Gastroesophageal sphincter (tissue), 4 donors: ENCODE measurements at regions not wholly inside any gene's neighbourhood (a gene's known extent, or its start where the extent isn't known, plus 50 kb on each side); places are given as distances from the start of the nearest gene placed in this dataset.

Experiments
- ATAC-seq: fragments of 150-250 bp; one replicate; pipeline ENCODE4 v1.9.1; 2016; ENCODE audit warnings: mild to moderate bottlenecking, moderate library complexity
- H3K27ac ChIP-seq, 4 donors: fragments of 200-600 bp; sonication (generic) in 3 of 4; 1 replicate in 3 of 4; 2 replicates in 1 of 4; pipeline ENCODE4 v1.5.1; 2016 to 2019
- H3K27me3 ChIP-seq: fragments of 200-600 bp; sonication (generic); one replicate; pipeline ENCODE4 v1.5.1; 2019
- H3K36me3 ChIP-seq, 2 donors: fragments of 200-600 bp; sonication (generic); one replicate each; pipeline ENCODE4 v1.5.1; 2019; ENCODE audit warnings: control low read depth in 1 of 2
- H3K4me1 ChIP-seq, 3 donors: fragments of 200-600 bp; sonication (generic); 1 replicate in 2 of 3; 2 replicates in 1 of 3; pipeline ENCODE4 v1.5.1; 2016 to 2019; ENCODE audit warnings: control low read depth in 2 of 3
- H3K4me3 ChIP-seq, 2 donors: fragments of 200-600 bp; sonication (generic); one replicate each; pipeline ENCODE4 v1.5.1; 2019; ENCODE audit warnings: mild to moderate bottlenecking in 1 of 2, moderate library complexity in 1 of 2
- H3K9me3 ChIP-seq, 3 donors: fragments of 200-600 bp; sonication (generic); one replicate each; pipeline ENCODE4 v1.5.1; 2017 to 2019; ENCODE audit warnings: control low read depth in 2 of 3
- EP300 ChIP-seq: sonication (generic); formaldehyde crosslinking; IDR thresholded peaks from one replicate; pipeline ENCODE4 v1.6.1; 2017; ENCODE audit warnings: antibody characterized with exemption, mild to moderate bottlenecking
- POLR2A ChIP-seq, 2 donors: fragments of 450-650 bp; IDR thresholded peaks; one replicate each; pipeline ENCODE4 v1.6.1; 2017; ENCODE audit warnings: antibody characterized with exemption in 2 of 2, mild to moderate bottlenecking in 2 of 2, moderate library complexity in 1 of 2
- POLR2AphosphoS5 ChIP-seq: sonication (generic); formaldehyde crosslinking; IDR thresholded peaks from one replicate; pipeline ENCODE4 v1.6.1; 2017; ENCODE audit warnings: antibody characterized with exemption
- WGBS, 2 donors: methylation state at CpG; one replicate each; pipeline ENCODE4 v1.1.5; 2018; ENCODE audit warnings: low coverage in 1 of 2; 5-methylcytosine and 5-hydroxymethylcytosine counted together
- TF ChIP-seq, protein P1 (sequence below), 4 experiments: fragments of 200-600 bp in 2 of 4; fragments of 450-650 bp in 2 of 4; sonication (generic) in 1 of 4; IDR thresholded peaks; one replicate each; pipeline ENCODE4 v1.5.1; 2017 to 2019; ENCODE audit warnings: antibody characterized with exemption in 4 of 4, mild to moderate bottlenecking in 2 of 4, moderate library complexity in 2 of 4

DNA sequence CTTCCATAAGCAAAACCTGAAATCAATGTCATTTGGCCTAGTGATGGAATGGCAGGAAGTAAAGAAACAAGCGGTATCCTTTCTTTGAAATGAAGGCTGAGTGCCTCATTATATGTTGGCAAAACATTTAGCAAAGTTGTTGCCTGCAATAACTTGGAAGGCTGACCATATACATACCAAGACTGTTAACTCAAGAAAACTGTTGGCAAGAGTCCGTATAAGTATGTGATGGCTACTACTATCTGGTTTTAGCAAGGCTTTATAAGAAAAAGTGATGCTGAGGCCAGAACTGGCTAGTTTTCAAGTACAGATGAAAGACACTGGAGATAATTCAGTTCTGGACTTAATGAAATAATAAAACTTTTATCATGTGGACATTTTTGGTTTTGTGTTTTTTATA, 356.2 kb downstream of the ZNF521 start:
- WGBS, 2 donors = 70 to 91% methylated on average over 2 of the region's 2 CpGs

DNA sequence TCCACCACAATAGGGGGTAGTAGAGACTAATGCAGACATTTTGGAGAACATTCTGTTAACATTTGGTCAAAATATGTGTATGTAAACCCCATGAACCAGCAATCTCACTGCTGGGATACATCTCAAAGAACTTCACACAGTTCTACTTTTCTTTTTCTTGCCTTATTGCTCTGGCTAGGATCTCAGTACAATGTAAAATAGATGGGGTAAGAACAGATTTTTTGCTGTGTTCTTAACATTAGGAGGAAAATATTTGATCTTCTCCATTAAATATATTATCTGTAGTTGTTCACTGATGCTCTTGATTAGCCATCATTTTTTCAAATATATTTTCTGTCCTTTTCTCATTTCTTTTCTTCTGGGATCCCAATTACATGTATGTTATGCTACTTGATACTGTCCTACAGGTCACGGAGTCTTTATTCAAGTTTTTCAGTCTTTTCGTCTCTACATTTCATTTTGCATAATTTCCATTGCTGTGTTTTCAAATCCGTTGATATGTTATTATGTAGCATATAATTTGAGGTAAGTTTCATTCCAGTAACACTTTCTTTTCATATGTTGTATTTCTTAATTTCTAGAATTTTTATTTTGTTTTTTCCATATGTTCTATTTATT, 352.2 kb downstream of the ZNF521 start:
- Histone ChIP-seq H3K4me1 (no peaks in the 10 kb centered on the region), H3K9me3 (peaks cover 0 to 21% (median 0%) of the 10 kb centered on the region in 3 donors), H3K4me3 (no peak overlapping the region), H3K27me3 (peaks cover 7% of the 10 kb centered on the region), H3K27ac (no peak overlapping the region), H3K36me3 (no peaks in the 10 kb centered on the region)
- WGBS, 2 donors = 85 to 92% methylated on average over 2 to 3 of the region's 3 CpGs
- TF ChIP-seq POLR2A (IDR thresholded peaks at IDR 0.05) (no peak), POLR2AphosphoS5 (no peak), EP300 (no peak)
- TF ChIP-seq, protein P1, sequence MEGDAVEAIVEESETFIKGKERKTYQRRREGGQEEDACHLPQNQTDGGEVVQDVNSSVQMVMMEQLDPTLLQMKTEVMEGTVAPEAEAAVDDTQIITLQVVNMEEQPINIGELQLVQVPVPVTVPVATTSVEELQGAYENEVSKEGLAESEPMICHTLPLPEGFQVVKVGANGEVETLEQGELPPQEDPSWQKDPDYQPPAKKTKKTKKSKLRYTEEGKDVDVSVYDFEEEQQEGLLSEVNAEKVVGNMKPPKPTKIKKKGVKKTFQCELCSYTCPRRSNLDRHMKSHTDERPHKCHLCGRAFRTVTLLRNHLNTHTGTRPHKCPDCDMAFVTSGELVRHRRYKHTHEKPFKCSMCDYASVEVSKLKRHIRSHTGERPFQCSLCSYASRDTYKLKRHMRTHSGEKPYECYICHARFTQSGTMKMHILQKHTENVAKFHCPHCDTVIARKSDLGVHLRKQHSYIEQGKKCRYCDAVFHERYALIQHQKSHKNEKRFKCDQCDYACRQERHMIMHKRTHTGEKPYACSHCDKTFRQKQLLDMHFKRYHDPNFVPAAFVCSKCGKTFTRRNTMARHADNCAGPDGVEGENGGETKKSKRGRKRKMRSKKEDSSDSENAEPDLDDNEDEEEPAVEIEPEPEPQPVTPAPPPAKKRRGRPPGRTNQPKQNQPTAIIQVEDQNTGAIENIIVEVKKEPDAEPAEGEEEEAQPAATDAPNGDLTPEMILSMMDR (IDR thresholded peaks at IDR 0.05) = no peak
- ATAC-seq = no peak

More for the DNA sequence above, 356.2 kb downstream of the ZNF521 start:
- no peak for TF ChIP-seq POLR2AphosphoS5
- TF ChIP-seq, protein P1 (IDR thresholded peaks at IDR 0.05) = no peak
- TF ChIP-seq EP300 = no peak
- TF ChIP-seq POLR2A (IDR thresholded peaks at IDR 0.05) = no peak
- Histone ChIP-seq H3K36me3 (no peaks in the 10 kb centered on the region), H3K4me1 (no peaks in the 10 kb centered on the region), H3K27me3 (no peaks in the 10 kb centered on the region), H3K9me3 (peaks cover 0 to 21% (median 0%) of the 10 kb centered on the region in 3 donors), H3K4me3 (no peak overlapping the region), H3K27ac (no peak overlapping the region)
- no peak for ATAC-seq

- Histone ChIP-seq H3K27ac (no peak overlapping the region), H3K4me3 (no peak overlapping the region), H3K36me3 (no peaks in the 10 kb centered on the region), H3K9me3 (peaks cover 0 to 21% (median 0%) of the 10 kb centered on the region in 3 donors), H3K4me1 (no peaks in the 10 kb centered on the region), H3K27me3 (peaks cover 7% of the 10 kb centered on the region)
- TF ChIP-seq POLR2A (IDR thresholded peaks at IDR 0.05) = no peak
- TF ChIP-seq, protein P1 (IDR thresholded peaks at IDR 0.05) = no peak
- TF ChIP-seq POLR2AphosphoS5 = no peak
- no peak for TF ChIP-seq EP300
- no peak for ATAC-seq
- WGBS, 2 donors = 55 to 70% methylated on average over 2 of the region's 2 CpGs
Measured at GRCh38 chr18:25001803-25002202, 350.2 kb downstream of the ZNF521 start.

- ATAC-seq = no peak
- H3K27me3 ChIP-seq = peaks cover 7% of the 10 kb centered on the region
- no peak for TF ChIP-seq POLR2AphosphoS5
- TF ChIP-seq, protein P1 (IDR thresholded peaks at IDR 0.05) = no peak
- no peak for TF ChIP-seq EP300
- TF ChIP-seq POLR2A (IDR thresholded peaks at IDR 0.05) = no peak
- WGBS, 2 donors = 47 to 70% methylated on average over 4 to 5 of the region's 6 CpGs
- H3K9me3 ChIP-seq = peaks cover 0 to 5% (median 0%) of the 10 kb centered on the region in 3 donors
- H3K27ac ChIP-seq = no peak overlapping the region
- H3K4me1 ChIP-seq = no peaks in the 10 kb centered on the region
- H3K36me3 ChIP-seq = no peaks in the 10 kb centered on the region
- H3K4me3 ChIP-seq = no peak overlapping the region
Measured at GRCh38 chr18:25005541-25006403, 346.2 kb downstream of the ZNF521 start.
